ENCODE measurements at regions not wholly inside any gene's neighbourhood (a gene's known extent, or its start where the extent isn't known, plus 50 kb on each side); places are given as distances from the start of the nearest gene placed in this dataset.

DNA sequence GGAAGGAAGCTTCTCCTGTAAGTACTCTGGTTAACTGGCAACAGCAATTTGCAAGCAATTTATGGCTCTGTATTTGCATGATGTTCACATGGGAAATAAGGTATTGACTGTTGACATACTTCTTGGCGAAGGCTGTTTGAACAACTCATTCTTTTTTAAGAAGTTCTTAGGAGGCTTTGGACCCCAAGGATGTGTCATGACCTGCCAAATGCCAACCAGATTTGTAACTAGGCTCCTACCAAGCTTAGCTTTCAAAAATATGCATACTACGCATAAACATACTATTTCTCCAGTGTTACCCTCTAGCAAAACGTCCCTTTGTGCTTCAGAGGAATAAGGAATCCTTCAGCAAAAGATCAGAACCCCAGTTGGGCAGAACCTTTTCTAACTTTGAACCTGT lies 165.2 kb upstream of the MSX2 start:
- TF ChIP-seq, protein P1, sequence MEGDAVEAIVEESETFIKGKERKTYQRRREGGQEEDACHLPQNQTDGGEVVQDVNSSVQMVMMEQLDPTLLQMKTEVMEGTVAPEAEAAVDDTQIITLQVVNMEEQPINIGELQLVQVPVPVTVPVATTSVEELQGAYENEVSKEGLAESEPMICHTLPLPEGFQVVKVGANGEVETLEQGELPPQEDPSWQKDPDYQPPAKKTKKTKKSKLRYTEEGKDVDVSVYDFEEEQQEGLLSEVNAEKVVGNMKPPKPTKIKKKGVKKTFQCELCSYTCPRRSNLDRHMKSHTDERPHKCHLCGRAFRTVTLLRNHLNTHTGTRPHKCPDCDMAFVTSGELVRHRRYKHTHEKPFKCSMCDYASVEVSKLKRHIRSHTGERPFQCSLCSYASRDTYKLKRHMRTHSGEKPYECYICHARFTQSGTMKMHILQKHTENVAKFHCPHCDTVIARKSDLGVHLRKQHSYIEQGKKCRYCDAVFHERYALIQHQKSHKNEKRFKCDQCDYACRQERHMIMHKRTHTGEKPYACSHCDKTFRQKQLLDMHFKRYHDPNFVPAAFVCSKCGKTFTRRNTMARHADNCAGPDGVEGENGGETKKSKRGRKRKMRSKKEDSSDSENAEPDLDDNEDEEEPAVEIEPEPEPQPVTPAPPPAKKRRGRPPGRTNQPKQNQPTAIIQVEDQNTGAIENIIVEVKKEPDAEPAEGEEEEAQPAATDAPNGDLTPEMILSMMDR (conservative IDR thresholded peaks at IDR 0.05 in 1 of 2, IDR thresholded peaks at IDR 0.05 in 1 of 2; ENCODE audit: extremely low read depth in 1 of 2, insufficient read depth in 1 of 2, low read depth in 1 of 2, low read length in 2 of 2), result no peak
- no peak for TF ChIP-seq EZH2 (IDR thresholded peaks at IDR 0.05; ENCODE audit: borderline replicate concordance, low read length)

Measured in mammary epithelial cell (primary cell).